ENCODE measurements at regions not wholly inside any gene's neighbourhood (a gene's known extent, or its start where the extent isn't known, plus 50 kb on each side); places are given as distances from the start of the nearest gene placed in this dataset.

GRCh38 chr6:170227996-170228945, 62.6 kb downstream of the DLL1 start:
- no peak for TF ChIP-seq EZH2 (IDR thresholded peaks at IDR 0.05; ENCODE audit: borderline replicate concordance, low read depth, low read length, poor library complexity, severe bottlenecking)
- no peak for TF ChIP-seq CTCF (conservative IDR thresholded peaks at IDR 0.05; ENCODE audit: low read depth, low read length)
